HCT116 (cell line): ENCODE measurements at regions not wholly inside any gene's neighbourhood (a gene's known extent, or its start where the extent isn't known, plus 50 kb on each side); places are given as distances from the start of the nearest gene placed in this dataset.

Experiments used
- POLR2A ChIP-seq: IDR thresholded peaks from 2 replicates; pipeline ENCODE4 v1.7.0; 2011; ENCODE audit warnings: borderline replicate concordance; ENCODE audit not compliant: insufficient read depth, insufficient read length; ENCODE audit errors: extremely low read depth
- POLR2AphosphoS5 ChIP-seq: IDR thresholded peaks from 2 replicates; pipeline ENCODE4 v1.6.1; 2011; ENCODE audit warnings: mild to moderate bottlenecking, low read depth, low read length, moderate library complexity
- RAD21 ChIP-seq: IDR thresholded peaks from 2 replicates; pipeline ENCODE4 v1.6.1; 2012; ENCODE audit warnings: low read depth, mild to moderate bottlenecking
- SIN3A ChIP-seq: IDR thresholded peaks from 2 replicates; pipeline ENCODE4 v1.6.1; 2012; ENCODE audit warnings: low read depth
- TF ChIP-seq, protein P1 (sequence below), 3 experiments: fragments of 200-600 bp in 1 of 3; sonication (generic) in 1 of 3; IDR thresholded peaks in 2 of 3; conservative IDR thresholded peaks in 1 of 3; 2 replicates each; pipeline ENCODE4 v1.5.1; 2012 to 2017; ENCODE audit warnings: low read depth in 2 of 3, low read length in 2 of 3, antibody characterized with exemption in 1 of 3, borderline replicate concordance in 1 of 3, control low read depth in 1 of 3, mild to moderate bottlenecking in 1 of 3, mixed read lengths in 1 of 3, mixed run types in 1 of 3, moderate library complexity in 1 of 3; ENCODE audit not compliant: insufficient read depth in 1 of 3
- TF ChIP-seq, protein P2 (sequence below): IDR thresholded peaks from 2 replicates; pipeline ENCODE4 v1.6.1; 2012

DNA sequence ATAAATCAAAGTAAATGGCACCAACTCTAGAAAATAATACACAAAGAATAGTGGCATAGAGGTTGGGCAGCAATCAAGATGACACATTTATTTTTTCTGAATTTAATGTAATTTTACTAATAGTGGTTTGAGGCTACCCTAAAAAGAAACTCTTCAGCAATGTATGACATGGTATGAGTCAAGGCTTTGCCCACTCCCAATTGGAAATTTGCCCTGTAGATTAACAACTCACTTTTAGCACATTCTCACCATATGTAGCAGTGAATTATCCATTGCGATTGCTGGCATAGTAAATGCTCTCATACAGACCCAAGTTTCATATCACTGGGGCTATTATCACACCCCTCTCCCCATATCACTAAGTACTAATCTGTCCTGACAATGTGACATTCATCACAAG is 832.1 kb upstream of the ZNF608 start:
- TF ChIP-seq RAD21 = no peak
- TF ChIP-seq, protein P1, sequence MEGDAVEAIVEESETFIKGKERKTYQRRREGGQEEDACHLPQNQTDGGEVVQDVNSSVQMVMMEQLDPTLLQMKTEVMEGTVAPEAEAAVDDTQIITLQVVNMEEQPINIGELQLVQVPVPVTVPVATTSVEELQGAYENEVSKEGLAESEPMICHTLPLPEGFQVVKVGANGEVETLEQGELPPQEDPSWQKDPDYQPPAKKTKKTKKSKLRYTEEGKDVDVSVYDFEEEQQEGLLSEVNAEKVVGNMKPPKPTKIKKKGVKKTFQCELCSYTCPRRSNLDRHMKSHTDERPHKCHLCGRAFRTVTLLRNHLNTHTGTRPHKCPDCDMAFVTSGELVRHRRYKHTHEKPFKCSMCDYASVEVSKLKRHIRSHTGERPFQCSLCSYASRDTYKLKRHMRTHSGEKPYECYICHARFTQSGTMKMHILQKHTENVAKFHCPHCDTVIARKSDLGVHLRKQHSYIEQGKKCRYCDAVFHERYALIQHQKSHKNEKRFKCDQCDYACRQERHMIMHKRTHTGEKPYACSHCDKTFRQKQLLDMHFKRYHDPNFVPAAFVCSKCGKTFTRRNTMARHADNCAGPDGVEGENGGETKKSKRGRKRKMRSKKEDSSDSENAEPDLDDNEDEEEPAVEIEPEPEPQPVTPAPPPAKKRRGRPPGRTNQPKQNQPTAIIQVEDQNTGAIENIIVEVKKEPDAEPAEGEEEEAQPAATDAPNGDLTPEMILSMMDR (IDR thresholded peaks at IDR 0.05 in 2 of 3, conservative IDR thresholded peaks at IDR 0.05 in 1 of 3; ENCODE audit: borderline replicate concordance in 1 of 3, insufficient read depth in 1 of 3, low read depth in 2 of 3, low read length in 2 of 3) = no peak
- no peak for TF ChIP-seq POLR2AphosphoS5
- TF ChIP-seq SIN3A = no peak
- no peak for TF ChIP-seq POLR2A
- TF ChIP-seq, protein P2, sequence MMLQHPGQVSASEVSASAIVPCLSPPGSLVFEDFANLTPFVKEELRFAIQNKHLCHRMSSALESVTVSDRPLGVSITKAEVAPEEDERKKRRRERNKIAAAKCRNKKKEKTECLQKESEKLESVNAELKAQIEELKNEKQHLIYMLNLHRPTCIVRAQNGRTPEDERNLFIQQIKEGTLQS = no peak
